GM12864 (cell line): ENCODE measurements at regions not wholly inside any gene's neighbourhood (a gene's known extent, or its start where the extent isn't known, plus 50 kb on each side); places are given as distances from the start of the nearest gene placed in this dataset.

Experiments
- DNase-seq: peaks from one replicate; pipeline ENCODE4 v3.0.0-alpha.2; 2011; ENCODE audit warnings: low read depth
- H3K4me3 ChIP-seq: 2 replicates; pipeline ENCODE4 v1.5.1; 2011; ENCODE audit warnings: mild to moderate bottlenecking, low read depth, low read length, control low read depth
- CTCF ChIP-seq: IDR thresholded peaks from 2 replicates; pipeline ENCODE4 v1.5.1; 2011; ENCODE audit warnings: low read depth, mild to moderate bottlenecking, moderate library complexity, low read length, control low read depth, inconsistent platforms; ENCODE audit errors: missing control alignments

- no peak for DNase-seq
- no peak overlapping the region for H3K4me3 ChIP-seq
- no peak for TF ChIP-seq CTCF
Observed at GRCh38 chr10:78920011-78920410, 148.8 kb upstream of the ZMIZ1 start.

DNA sequence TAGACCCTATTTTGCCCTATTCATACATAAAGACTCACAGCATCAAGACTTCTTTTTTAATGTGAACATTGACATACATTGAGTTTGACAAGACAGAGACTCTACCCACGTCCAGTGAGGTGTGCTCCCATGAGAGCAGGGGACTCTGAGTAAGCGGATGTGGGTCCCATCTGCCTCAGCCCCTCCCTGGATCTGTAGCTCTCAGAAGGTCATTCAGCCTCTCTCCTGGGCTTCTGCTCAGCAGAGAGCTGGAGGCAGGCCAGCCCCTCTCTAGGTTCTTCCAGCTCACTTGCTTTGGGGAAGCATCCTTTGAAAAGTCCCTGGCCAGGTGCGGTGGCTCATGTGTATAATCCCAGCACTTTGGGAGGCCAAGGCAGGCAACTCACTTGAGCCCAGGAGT lies 146.9 kb upstream of the ZMIZ1 start:
- no peak for DNase-seq
- TF ChIP-seq CTCF, result no peak
- H3K4me3 ChIP-seq, result no peak overlapping the region

DNA sequence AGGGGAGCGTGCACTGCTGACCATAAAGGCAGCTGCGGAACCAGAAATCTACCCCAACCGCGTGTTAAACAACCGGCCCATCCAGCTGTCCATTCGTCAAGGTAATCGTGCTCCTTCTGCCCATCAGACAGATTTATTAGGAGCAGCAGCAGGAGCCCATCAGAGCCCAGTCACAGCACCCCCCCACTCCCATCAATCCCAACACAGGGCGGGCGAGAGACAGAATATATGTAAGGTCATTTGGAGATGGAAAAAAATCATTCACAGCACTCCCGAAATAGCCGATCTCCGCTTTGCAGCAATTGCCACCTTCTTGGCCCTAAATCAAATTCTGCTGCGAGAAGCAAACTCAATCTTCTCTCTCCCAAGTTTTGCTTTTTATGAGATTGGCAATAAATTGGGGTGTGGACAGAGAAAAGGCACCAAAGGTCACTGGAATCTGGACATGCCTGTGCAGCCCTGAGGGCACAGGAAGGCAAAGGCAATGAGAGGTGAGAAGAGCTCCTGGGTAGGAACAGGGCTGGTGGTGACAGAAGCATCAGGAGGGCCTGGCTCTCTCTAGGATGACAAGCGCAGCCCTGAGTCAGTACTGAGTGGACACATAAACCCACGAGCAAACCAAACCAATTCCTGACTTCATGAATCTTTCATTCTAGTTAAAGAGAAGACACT lies 145.0 kb upstream of the ZMIZ1 start:
- DNase-seq, result no peak
- no peak for TF ChIP-seq CTCF
- H3K4me3 ChIP-seq, result no peak overlapping the region

DNA sequence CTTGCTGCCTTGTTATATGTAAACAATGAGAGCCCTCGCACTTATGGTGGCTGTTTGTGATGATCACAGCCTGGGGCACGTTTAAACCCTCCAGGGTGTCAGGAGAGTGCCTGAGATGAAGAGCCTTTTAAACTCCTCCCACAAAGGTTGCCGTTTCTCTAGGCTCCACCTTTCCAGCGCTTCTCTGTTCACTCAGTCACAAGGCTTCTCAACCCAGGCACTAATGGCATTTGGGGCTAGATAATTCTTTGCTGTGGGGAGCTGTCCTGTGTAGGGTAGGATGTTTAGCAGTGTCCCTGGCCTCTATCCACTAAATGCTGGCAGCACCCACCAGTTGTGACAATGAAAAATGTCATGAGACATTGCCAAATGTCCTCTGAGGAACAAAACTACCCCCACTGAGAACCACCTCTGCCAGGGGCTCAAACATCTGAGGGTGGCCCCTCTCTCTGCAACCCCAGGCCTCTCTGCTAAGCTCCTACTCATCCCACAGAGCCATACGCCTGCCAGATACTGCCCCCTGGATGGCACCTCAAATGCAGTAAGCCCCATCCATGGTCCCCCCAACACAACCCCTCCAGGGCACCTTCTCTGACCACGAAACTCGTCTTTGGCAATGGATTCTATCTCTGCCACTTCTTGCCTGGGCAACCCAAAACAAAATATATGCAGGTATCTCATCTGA lies 144.3 kb upstream of the ZMIZ1 start:
- TF ChIP-seq CTCF, result no peak
- no peak overlapping the region for H3K4me3 ChIP-seq
- no peak for DNase-seq

GRCh38 chr10:78925275-78925674 lies 143.5 kb upstream of the ZMIZ1 start:
- TF ChIP-seq CTCF, result no peak
- no peak overlapping the region for H3K4me3 ChIP-seq
- no peak for DNase-seq

GRCh38 chr10:78925800-78926319 lies 142.9 kb upstream of the ZMIZ1 start:
- DNase-seq, result no peak
- H3K4me3 ChIP-seq, result no peak overlapping the region
- TF ChIP-seq CTCF, result no peak
